22Rv1 (cell line): ENCODE measurements at regions not wholly inside any gene's neighbourhood (a gene's known extent, or its start where the extent isn't known, plus 50 kb on each side); places are given as distances from the start of the nearest gene placed in this dataset.

Experiments
- ZFX ChIP-seq: fragments of 450-650 bp; IDR thresholded peaks from 2 replicates; pipeline ENCODE4 v1.6.1; 2017; ENCODE audit warnings: antibody characterized with exemption, borderline replicate concordance
- TF ChIP-seq, protein P1 (sequence below): fragments of 450-650 bp; IDR thresholded peaks from 2 replicates; pipeline ENCODE4 v1.5.1; 2017; ENCODE audit warnings: mild to moderate bottlenecking

DNA sequence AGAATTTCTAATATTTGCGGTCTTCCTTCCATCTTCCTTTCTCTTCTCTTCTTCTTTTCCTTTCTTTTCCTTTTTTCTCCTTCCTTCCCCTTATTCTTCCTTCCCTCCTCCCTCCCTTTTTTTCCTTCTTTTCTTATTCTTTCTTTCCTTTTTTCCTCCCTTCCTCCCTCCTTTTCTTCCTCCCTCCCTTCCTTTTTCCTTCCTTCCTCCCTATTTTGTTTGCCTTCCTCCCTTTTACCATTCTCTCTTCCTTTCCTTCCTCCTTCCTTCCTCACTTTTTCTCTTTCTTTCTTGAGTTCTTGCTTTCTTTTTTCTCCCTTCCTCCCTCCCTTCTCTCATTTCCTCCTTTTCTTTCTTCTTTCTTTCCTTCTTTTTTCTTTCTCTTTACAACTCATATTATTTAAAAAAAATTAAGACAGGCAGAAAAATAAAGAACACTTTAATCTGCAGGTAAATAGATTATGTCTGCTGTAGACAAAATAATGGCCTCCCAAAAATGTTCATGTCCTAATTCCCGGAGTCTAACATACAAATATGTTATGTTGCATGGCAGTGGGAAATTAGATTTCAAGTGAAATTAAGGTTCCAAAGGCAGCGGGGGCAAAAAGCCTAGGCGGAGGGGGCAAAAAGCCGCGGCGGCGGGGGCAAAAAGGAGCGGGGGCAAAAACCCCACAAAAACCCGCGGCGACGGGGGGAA, 152.4 kb downstream of the ANKRD30BL start:
- TF ChIP-seq, protein P1, sequence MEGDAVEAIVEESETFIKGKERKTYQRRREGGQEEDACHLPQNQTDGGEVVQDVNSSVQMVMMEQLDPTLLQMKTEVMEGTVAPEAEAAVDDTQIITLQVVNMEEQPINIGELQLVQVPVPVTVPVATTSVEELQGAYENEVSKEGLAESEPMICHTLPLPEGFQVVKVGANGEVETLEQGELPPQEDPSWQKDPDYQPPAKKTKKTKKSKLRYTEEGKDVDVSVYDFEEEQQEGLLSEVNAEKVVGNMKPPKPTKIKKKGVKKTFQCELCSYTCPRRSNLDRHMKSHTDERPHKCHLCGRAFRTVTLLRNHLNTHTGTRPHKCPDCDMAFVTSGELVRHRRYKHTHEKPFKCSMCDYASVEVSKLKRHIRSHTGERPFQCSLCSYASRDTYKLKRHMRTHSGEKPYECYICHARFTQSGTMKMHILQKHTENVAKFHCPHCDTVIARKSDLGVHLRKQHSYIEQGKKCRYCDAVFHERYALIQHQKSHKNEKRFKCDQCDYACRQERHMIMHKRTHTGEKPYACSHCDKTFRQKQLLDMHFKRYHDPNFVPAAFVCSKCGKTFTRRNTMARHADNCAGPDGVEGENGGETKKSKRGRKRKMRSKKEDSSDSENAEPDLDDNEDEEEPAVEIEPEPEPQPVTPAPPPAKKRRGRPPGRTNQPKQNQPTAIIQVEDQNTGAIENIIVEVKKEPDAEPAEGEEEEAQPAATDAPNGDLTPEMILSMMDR, result no peak
- TF ChIP-seq ZFX, result no peak
